HepG2 (cell line): ENCODE measurements at regions not wholly inside any gene's neighbourhood (a gene's known extent, or its start where the extent isn't known, plus 50 kb on each side); places are given as distances from the start of the nearest gene placed in this dataset.

Experiments
- ATAC-seq: fragments of 200-7000 bp; cut with Tn5 transposase; 3 replicates; pipeline ENCODE4 v1.9.1; 2020; ENCODE audit warnings: mild to moderate bottlenecking, moderate library complexity
- BruUV-seq: library from RNA; stranded (reverse); fragments of 400-500 nt; replicated peaks from 2 replicates; lab custom pipeline; 2021; lab: Mats Ljungman, UMichigan
- CTCF ChIA-PET: fragments of 300-600 bp; formaldehyde crosslinking; extraction: SDS; loops from one replicate; lab custom pipeline; 2021; ENCODE audit warnings: low total read pairs, inconsistent platforms, low intra/inter-chr PET ratio; lab: Yijun Ruan, JAX
- POLR2A ChIA-PET: fragments of 350-600 bp; sonication (Branson Sonifier 250); formaldehyde crosslinking; loops from one replicate; lab custom pipeline; 2020; ENCODE audit warnings: antibody characterized with exemption, inconsistent platforms; lab: Yijun Ruan, JAX
- DNase-seq: peaks from one replicate; pipeline ENCODE4 v3.0.0-alpha.2; 2015; ENCODE audit warnings: low spot score
- FAIRE-seq: peaks from 3 replicates; lab custom pipeline; 2011; peaks lifted over from hg19 to GRCh38; lab: Jason Lieb, UNC
- H2AFZ ChIP-seq: one replicate; pipeline ENCODE4 v1.6.1; 2011; ENCODE audit warnings: low read length, inconsistent platforms
- H3K27ac ChIP-seq: fragments of 300-600 bp; 3 replicates; pipeline ENCODE4 v1.8.0; 2011; ENCODE audit warnings: mixed run types, mild to moderate bottlenecking, mixed read lengths, low read length, inconsistent platforms; ENCODE audit not compliant: insufficient read depth; ENCODE audit errors: extremely low read length
- H3K27me3 ChIP-seq, 2 experiments: fragments of 200-600 bp in 1 of 2; 2 replicates in 1 of 2; 3 replicates in 1 of 2; pipeline versions ENCODE4 v1.6.0 to v1.8.0; 2011; ENCODE audit warnings: low read length in 2 of 2, mild to moderate bottlenecking in 2 of 2, moderate library complexity in 2 of 2, inconsistent platforms in 1 of 2; ENCODE audit not compliant: insufficient read depth in 2 of 2, control insufficient read depth in 1 of 2
- H3K36me3 ChIP-seq, 2 experiments: fragments of 200-600 bp in 1 of 2; replicated peaks in 1 of 2; 2 replicates in 1 of 2; 3 replicates in 1 of 2; pipeline versions ENCODE4 v1.5.1 to v1.8.0; 2011; ENCODE audit warnings: low read length in 2 of 2, inconsistent platforms in 1 of 2; ENCODE audit not compliant: insufficient read depth in 2 of 2, control insufficient read depth in 1 of 2
- H3K4me1 ChIP-seq: 2 replicates; pipeline ENCODE4 v1.5.1; 2012; ENCODE audit warnings: low read length, inconsistent platforms; ENCODE audit not compliant: insufficient read depth
- H3K4me2 ChIP-seq: 2 replicates; pipeline ENCODE4 v1.6.0; 2011; ENCODE audit warnings: low read depth, low read length, inconsistent platforms
- H3K4me3 ChIP-seq, 3 experiments: fragments of 200-600 bp in 1 of 3; sonication (generic), shearing (Covaris generic) in 1 of 3; replicated peaks in 1 of 3; 2 replicates each; pipeline ENCODE4 v1.5.1; 2011 to 2016; ENCODE audit warnings: low read length in 3 of 3, inconsistent platforms in 2 of 3, low read depth in 2 of 3, mild to moderate bottlenecking in 2 of 3, control low read depth in 1 of 3, mixed read lengths in 1 of 3; ENCODE audit not compliant: insufficient read depth in 1 of 3
- H3K79me2 ChIP-seq: one replicate; pipeline ENCODE4 v1.6.1; 2011; ENCODE audit warnings: low read length, inconsistent platforms; ENCODE audit not compliant: insufficient read depth
- H3K9ac ChIP-seq: 2 replicates; pipeline ENCODE4 v1.6.0; 2011; ENCODE audit warnings: mild to moderate bottlenecking, low read depth, low read length, inconsistent platforms; ENCODE audit not compliant: insufficient read depth
- H3K9me3 ChIP-seq: 2 replicates; pipeline ENCODE4 v1.5.1; 2012; ENCODE audit warnings: mild to moderate bottlenecking, low read length
- H4K20me1 ChIP-seq: 2 replicates; pipeline ENCODE4 v1.6.0; 2011; ENCODE audit warnings: inconsistent platforms, mild to moderate bottlenecking, low read length, moderate library complexity; ENCODE audit not compliant: insufficient read depth
- ERF ChIP-seq: IDR thresholded peaks from 2 replicates; pipeline ENCODE4 v1.6.1; 2018; ENCODE audit warnings: missing biosample characterization, missing genetic modification reagents
- GPBP1L1 ChIP-seq: sonication (generic); formaldehyde crosslinking; IDR thresholded peaks from 2 replicates; pipeline ENCODE4 v1.5.0; 2020; ENCODE audit warnings: mild to moderate bottlenecking, missing genetic modification reagents
- SSRP1 ChIP-seq: IDR thresholded peaks from 2 replicates; pipeline ENCODE4 v1.6.1; 2016; ENCODE audit warnings: control low read depth
- ZNF20 ChIP-seq: sonication (generic); formaldehyde crosslinking; IDR thresholded peaks from 2 replicates; pipeline ENCODE4 v1.4.0; 2020; ENCODE audit warnings: mild to moderate bottlenecking, moderate library complexity, missing genetic modification reagents
- ZNF468 ChIP-seq: sonication (generic); formaldehyde crosslinking; IDR thresholded peaks from 2 replicates; pipeline ENCODE4 v1.8.0; 2022; ENCODE audit warnings: mild to moderate bottlenecking, moderate library complexity, missing genetic modification reagents
- WGBS: methylation state at CpG from one replicate; pipeline ENCODE4 v1.1.6; 2017; ENCODE audit warnings: low lambda C conversion rate; 5-methylcytosine and 5-hydroxymethylcytosine counted together
- in situ Hi-C: cut with HindIII; loops from 2 replicates; pipeline ENCODE4 v1.10.0; 2017; ENCODE audit warnings: low pct_unique_long_range_greater_than_20kb; ENCODE audit not compliant: extremely low pct_ligation_motif_present
- intact Hi-C: fragments of 100-400 bp; cut with micrococcal nuclease; formaldehyde crosslinking; loops from one replicate; pipeline ENCODE4 v1.10.0; 2022; ENCODE audit not compliant: unreplicated experiment

- no peak for ATAC-seq
- ChIA-PET POLR2A (no interaction called here), CTCF (no interaction called here)
- 0% methylated on average over 1 of the region's 1 CpG for WGBS
- no peak overlapping the region for H2AFZ ChIP-seq
- BruUV-seq: no TSS peak
- no peaks in the 10 kb centered on the region for H3K9me3 ChIP-seq
- H3K27me3 ChIP-seq: no peaks in the 10 kb centered on the region
- no peak overlapping the region for H3K9ac ChIP-seq
- no peaks in the 10 kb centered on the region for H3K36me3 ChIP-seq
- no peak overlapping the region for H3K4me2 ChIP-seq
- in situ Hi-C loops: no loop called here
- TF ChIP-seq ZNF20 (CRISPR knock-in tag): no peak
- intact Hi-C loops: no loop called here
- no peaks in the 10 kb centered on the region for H3K79me2 ChIP-seq
- no peak overlapping the region for H3K4me3 ChIP-seq
- H3K27ac ChIP-seq: no peak overlapping the region
- H4K20me1 ChIP-seq: no peaks in the 10 kb centered on the region
- no peak for DNase-seq
- no peaks in the 10 kb centered on the region for H3K4me1 ChIP-seq
- FAIRE-seq: no peak
These were observed 148.4 kb upstream of the RIMS1 start for GRCh38 chr6:71737953-71738352.

GRCh38 chr6:71745525-71745924 lies 140.8 kb upstream of the RIMS1 start:
- Histone ChIP-seq H4K20me1 (no peaks in the 10 kb centered on the region), H3K4me3 (no peak overlapping the region), H3K9ac (no peak overlapping the region), H3K4me2 (no peak overlapping the region), H3K9me3 (no peaks in the 10 kb centered on the region), H3K79me2 (no peaks in the 10 kb centered on the region), H3K36me3 (no peaks in the 10 kb centered on the region), H3K27me3 (no peaks in the 10 kb centered on the region), H2AFZ (no peak overlapping the region), H3K27ac (no peak overlapping the region), H3K4me1 (no peaks in the 10 kb centered on the region)
- TF ChIP-seq GPBP1L1 (no peak), SSRP1 (CRISPR knock-in tag) (no peak), ZNF468 (no peak), ERF (CRISPR knock-in tag) (no peak)
- FAIRE-seq (no peak), ATAC-seq (no peak), DNase-seq (no peak)
- CTCF ChIA-PET: no interaction called here
- WGBS: 0% methylated on average over 5 of the region's 5 CpGs
- no TSS peak for BruUV-seq
- POLR2A ChIA-PET: no interaction called here
- intact Hi-C loops (no loop called here), in situ Hi-C loops (no loop called here)
